K562 (cell line): ENCODE measurements at regions not wholly inside any gene's neighbourhood (a gene's known extent, or its start where the extent isn't known, plus 50 kb on each side); places are given as distances from the start of the nearest gene placed in this dataset.

Source experiments
- ATAC-seq: fragments of 200-7000 bp; cut with Tn5 transposase; 3 replicates; pipeline ENCODE4 v1.9.1; 2020; ENCODE audit warnings: moderate library complexity
- BruUV-seq: library from RNA; stranded (reverse); fragments of 400-500 nt; replicated peaks from 2 replicates; lab custom pipeline; 2021; lab: Mats Ljungman, UMichigan
- CTCF ChIA-PET: fragments of 300-600 bp; formaldehyde crosslinking; extraction: SDS; loops from one replicate; lab custom pipeline; 2021; ENCODE audit warnings: low intra/inter-chr PET ratio; lab: Yijun Ruan, JAX
- POLR2A ChIA-PET: fragments of 300-600, 350-650 bp; sonication (Branson Sonifier 250); formaldehyde crosslinking; extraction: SDS; loops from one replicate; lab custom pipeline; 2021; ENCODE audit warnings: antibody characterized with exemption, inconsistent platforms; lab: Yijun Ruan, JAX
- DNase-seq, 4 experiments: peaks; one replicate each; pipeline versions ENCODE4 v3.0.0 to v3.0.0-alpha.2; 2011 to 2018; ENCODE audit warnings: low spot score in 3 of 4, mixed read lengths in 3 of 4; ENCODE audit errors: extremely low read depth in 1 of 4
- FAIRE-seq: peaks from 2 replicates; lab custom pipeline; 2011; peaks lifted over from hg19 to GRCh38; lab: Jason Lieb, UNC
- H2AFZ ChIP-seq: 2 replicates; pipeline ENCODE4 v1.6.0; 2011; ENCODE audit warnings: low read depth, low read length, control low read depth, inconsistent platforms
- H3K27ac ChIP-seq: fragments of 200-600 bp; 3 replicates; pipeline ENCODE4 v1.8.0; 2011; ENCODE audit warnings: low read depth, mild to moderate bottlenecking, control low read depth, inconsistent platforms, low read length, moderate library complexity, mixed read lengths; ENCODE audit errors: extremely low read depth
- H3K27me3 ChIP-seq, 2 experiments: fragments of 300-600 bp in 1 of 2; 2 replicates in 1 of 2; 3 replicates in 1 of 2; pipeline versions ENCODE4 v1.6.0 to v1.8.0; 2011; ENCODE audit warnings: inconsistent platforms in 2 of 2, low read length in 2 of 2, mild to moderate bottlenecking in 1 of 2, mixed read lengths in 1 of 2, moderate library complexity in 1 of 2; ENCODE audit not compliant: control insufficient read depth in 2 of 2, insufficient read depth in 2 of 2
- H3K36me3 ChIP-seq: fragments of 300-600 bp; 3 replicates; pipeline ENCODE4 v1.8.0; 2011; ENCODE audit warnings: mild to moderate bottlenecking, low read length, inconsistent platforms; ENCODE audit not compliant: control insufficient read depth, insufficient read depth
- H3K4me1 ChIP-seq, 2 experiments: fragments of 200-600 bp in 1 of 2; replicated peaks in 1 of 2; 2 replicates in 1 of 2; 3 replicates in 1 of 2; pipeline versions ENCODE4 v1.5.1 to v1.8.0; 2011; ENCODE audit warnings: inconsistent platforms in 2 of 2, low read length in 2 of 2, mild to moderate bottlenecking in 1 of 2, mixed read lengths in 1 of 2, moderate library complexity in 1 of 2; ENCODE audit not compliant: control insufficient read depth in 2 of 2, insufficient read depth in 2 of 2
- H3K4me2 ChIP-seq: 2 replicates; pipeline ENCODE4 v1.6.1; 2011; ENCODE audit warnings: low read length, control low read depth, inconsistent platforms, mixed read lengths; ENCODE audit not compliant: insufficient read depth
- H3K4me3 ChIP-seq: fragments of 200-600 bp; sonication (generic), shearing (Covaris generic); 2 replicates; pipeline ENCODE4 v1.5.1; 2016; ENCODE audit warnings: control low read depth, inconsistent platforms
- H3K79me2 ChIP-seq: fragments of 200-600 bp; 3 replicates; pipeline ENCODE4 v1.8.0; 2011; ENCODE audit warnings: low read length, inconsistent platforms; ENCODE audit not compliant: control insufficient read depth, insufficient read depth
- H3K9ac ChIP-seq, 2 experiments: 2 replicates each; pipeline versions ENCODE4 v1.6.0 to v1.6.1; 2011; ENCODE audit warnings: low read depth in 2 of 2, low read length in 2 of 2, control low read depth in 1 of 2, inconsistent platforms in 1 of 2, mild to moderate bottlenecking in 1 of 2, mixed read lengths in 1 of 2; ENCODE audit not compliant: insufficient read depth in 1 of 2
- H3K9me1 ChIP-seq: one replicate; pipeline ENCODE4 v1.6.0; 2011; ENCODE audit warnings: inconsistent platforms, mild to moderate bottlenecking, low read length, moderate library complexity; ENCODE audit not compliant: control insufficient read depth, insufficient read depth
- H3K9me3 ChIP-seq: replicated peaks from 2 replicates; pipeline ENCODE4 v1.5.1; 2011; ENCODE audit warnings: low read depth, low read length, inconsistent platforms; ENCODE audit not compliant: control insufficient read depth, insufficient read depth
- H4K20me1 ChIP-seq: replicated peaks from 2 replicates; pipeline ENCODE4 v1.6.1; 2011; ENCODE audit warnings: low read length, inconsistent platforms, mixed read lengths; ENCODE audit not compliant: control insufficient read depth, insufficient read depth
- BCLAF1 ChIP-seq, 2 experiments: fragments of 450-650 bp in 1 of 2; IDR thresholded peaks; 2 replicates each; pipeline ENCODE4 v1.6.1; 2011 to 2017; ENCODE audit warnings: low read depth in 2 of 2, antibody characterized with exemption in 1 of 2, borderline replicate concordance in 1 of 2, low read length in 1 of 2, mild to moderate bottlenecking in 1 of 2, mixed read lengths in 1 of 2; ENCODE audit not compliant: control insufficient read depth in 1 of 2
- BRD4 ChIP-seq: fragments of 200-600 bp; sonication (generic); IDR thresholded peaks from 2 replicates; pipeline ENCODE4 v1.6.1; 2017; ENCODE audit warnings: inconsistent platforms
- BRD9 ChIP-seq: fragments of 450-650 bp; IDR thresholded peaks from 2 replicates; pipeline ENCODE4 v1.6.1; 2018; ENCODE audit warnings: low read depth; ENCODE audit not compliant: partially characterized antibody
- CTCFL ChIP-seq: IDR thresholded peaks from 2 replicates; pipeline ENCODE4 v1.6.1; 2011; ENCODE audit warnings: borderline replicate concordance, low read depth, mild to moderate bottlenecking, moderate library complexity, low read length; ENCODE audit not compliant: insufficient read depth, poor library complexity, severe bottlenecking
- HBP1 ChIP-seq: fragments of 450-650 bp; formaldehyde crosslinking; IDR thresholded peaks from 2 replicates; pipeline ENCODE4 v1.4.0; 2022; ENCODE audit warnings: missing genetic modification characterization
- PPARD ChIP-seq: fragments of 250-450 bp; sonication (Bioruptor Pico); IDR thresholded peaks from 2 replicates; pipeline ENCODE4 v1.8.0; 2022; ENCODE audit warnings: inconsistent platforms, mild to moderate bottlenecking, moderate library complexity
- SMAD1 ChIP-seq: fragments of 150-350 bp; IDR thresholded peaks from 2 replicates; pipeline ENCODE4 v1.6.1; 2014; ENCODE audit warnings: low read length, low read depth; ENCODE audit not compliant: partially characterized antibody
- ZNF12 ChIP-seq: sonication (generic); formaldehyde crosslinking; IDR thresholded peaks from 2 replicates; pipeline ENCODE4 v1.4.0; 2020; ENCODE audit warnings: mild to moderate bottlenecking, missing genetic modification reagents
- ZNF133 ChIP-seq: fragments of 250-450 bp; sonication (Bioruptor Pico); IDR thresholded peaks from 2 replicates; pipeline ENCODE4 v1.4.0; 2020; ENCODE audit warnings: mild to moderate bottlenecking
- ZNF609 ChIP-seq: sonication (generic); formaldehyde crosslinking; IDR thresholded peaks from 2 replicates; pipeline ENCODE4 v1.8.1; 2023; ENCODE audit warnings: missing genetic modification reagents, mild to moderate bottlenecking, borderline replicate concordance
- WGBS: fragments of 100-300 bp; shearing (Covaris generic); methylation state at CpG from one replicate; pipeline ENCODE4 v1.1.6; 2016; ENCODE audit warnings: low coverage, mixed read lengths; ENCODE audit not compliant: insufficient coverage; ENCODE audit errors: missing lambda C conversion rate; 5-methylcytosine and 5-hydroxymethylcytosine counted together
- in situ Hi-C: fragments of 300-500 bp; cut with MboI; formaldehyde crosslinking; loops from 4 replicates; pipeline ENCODE4 v1.15.0; 2018; ENCODE audit warnings: inconsistent platforms, mixed read lengths
- intact Hi-C: fragments of 100-400 bp; cut with micrococcal nuclease; formaldehyde crosslinking; loops from 2 replicates; pipeline ENCODE4 v1.14.2; 2022

- intact Hi-C loops (no loop called here), in situ Hi-C loops (no loop called here)
- no peak overlapping the region for H3K27ac ChIP-seq
- H3K9me3 ChIP-seq = no peaks in the 10 kb centered on the region
- DNase-seq = no peak
- H3K9me1 ChIP-seq = no peaks in the 10 kb centered on the region
- H3K79me2 ChIP-seq = no peaks in the 10 kb centered on the region
- H3K4me2 ChIP-seq = no peak overlapping the region
- CTCF ChIA-PET = no interaction called here
- H3K27me3 ChIP-seq = no peaks in the 10 kb centered on the region
- ATAC-seq = no peak
- FAIRE-seq = no peak
- H3K4me1 ChIP-seq = no peaks in the 10 kb centered on the region
- H3K9ac ChIP-seq = no peak overlapping the region
- H3K36me3 ChIP-seq = no peaks in the 10 kb centered on the region
- H4K20me1 ChIP-seq = no peaks in the 10 kb centered on the region
- H3K4me3 ChIP-seq = no peak overlapping the region
- BruUV-seq = no TSS peak
- POLR2A ChIA-PET = no interaction called here
- 3% methylated on average over 3 of the region's 3 CpGs for WGBS
- no peak overlapping the region for H2AFZ ChIP-seq
- TF ChIP-seq BRD9 (no peak), SMAD1 (no peak), BRD4 (no peak), ZNF133 (CRISPR knock-in tag) (no peak), ZNF12 (no peak), HBP1 (CRISPR knock-in tag) (no peak), ZNF609 (no peak), BCLAF1 (IDR thresholded peaks at IDR 0.05; ENCODE audit: borderline replicate concordance in 1 of 2, control insufficient read depth in 1 of 2, low read depth in 2 of 2, low read length in 1 of 2) (no peak), CTCFL (no peak), PPARD (CRISPR knock-in tag) (no peak)
These were observed 90.7 kb upstream of the PDHA2 start for GRCh38 chr4:95749204-95749603.
